ENCODE measurements at regions not wholly inside any gene's neighbourhood (a gene's known extent, or its start where the extent isn't known, plus 50 kb on each side); places are given as distances from the start of the nearest gene placed in this dataset.
A peak's percentile ranks its signal among the peaks of the same experiment; 100 is the strongest.

GRCh38 chr12:90851800-90852718 is 102.9 kb downstream of the CCER1 start:
- DNase-seq (ENCODE audit: low spot score in 2 of 2) (no peak), ATAC-seq (ENCODE audit: low read depth) (no peak)
- Mint-ChIP-seq H3K27ac (no peak overlapping the region), H3K36me3 (no peaks in the 10 kb centered on the region), H3K4me1 (no peaks in the 10 kb centered on the region), H3K4me3 (no peak overlapping the region), H3K27me3 (peaks cover 5% of the 10 kb centered on the region), H3K9me3 (peaks cover 1% of the 10 kb centered on the region)

GRCh38 chr12:90842477-90842876 is 112.5 kb downstream of the CCER1 start:
- Mint-ChIP-seq H3K4me1 (no peaks in the 10 kb centered on the region), H3K36me3 (no peaks in the 10 kb centered on the region), H3K27me3 (peaks cover 7% of the 10 kb centered on the region), H3K4me3 (no peak overlapping the region), H3K9me3 (no peaks in the 10 kb centered on the region), H3K27ac (no peak overlapping the region)
- DNase-seq (ENCODE audit: low spot score in 2 of 2) (no peak), ATAC-seq (ENCODE audit: low read depth) (no peak)

GRCh38 chr12:90841336-90841735 is 113.6 kb downstream of the CCER1 start:
- DNase-seq (ENCODE audit: low spot score in 2 of 2) (no peak), ATAC-seq (ENCODE audit: low read depth) (no peak)
- no peak overlapping the region for H3K27ac Mint-ChIP-seq
- peaks cover 6% of the 10 kb centered on the region for H3K27me3 Mint-ChIP-seq
- H3K9me3 Mint-ChIP-seq: no peaks in the 10 kb centered on the region
- H3K36me3 Mint-ChIP-seq: no peaks in the 10 kb centered on the region
- H3K4me3 Mint-ChIP-seq: no peak overlapping the region
- H3K4me1 Mint-ChIP-seq: no peaks in the 10 kb centered on the region

- ATAC-seq (ENCODE audit: low read depth): no peak
These were observed 115.6 kb downstream of the CCER1 start for GRCh38 chr12:90839346-90839745.

GRCh38 chr12:90836689-90837088 is 118.3 kb downstream of the CCER1 start:
- ATAC-seq (ENCODE audit: low read depth) (no peak), DNase-seq (ENCODE audit: low spot score in 2 of 2) (no peak)
- Mint-ChIP-seq H3K4me3 (no peak overlapping the region), H3K9me3 (no peaks in the 10 kb centered on the region), H3K4me1 (peaks cover 17% of the 10 kb centered on the region), H3K27ac (no peak overlapping the region), H3K27me3 (no peaks in the 10 kb centered on the region), H3K36me3 (no peaks in the 10 kb centered on the region)

More at GRCh38 chr12:90839346-90839745, 115.6 kb downstream of the CCER1 start:
- Mint-ChIP-seq H3K27ac (no peak overlapping the region), H3K36me3 (no peaks in the 10 kb centered on the region), H3K9me3 (no peaks in the 10 kb centered on the region), H3K27me3 (peaks cover 3% of the 10 kb centered on the region), H3K4me1 (no peaks in the 10 kb centered on the region), H3K4me3 (no peak overlapping the region)
- DNase-seq (ENCODE audit: low spot score in 2 of 2): no peak

- no peak for DNase-seq (ENCODE audit: low spot score in 2 of 2)
- H3K27me3 Mint-ChIP-seq: no peaks in the 10 kb centered on the region
These were observed 121.7 kb downstream of the CCER1 start for GRCh38 chr12:90833228-90833627.

GRCh38 chr12:90832427-90832826 is 122.5 kb downstream of the CCER1 start:
- Mint-ChIP-seq H3K4me1 (peaks cover 17% of the 10 kb centered on the region), H3K27me3 (no peaks in the 10 kb centered on the region), H3K4me3 (no peak overlapping the region), H3K36me3 (no peaks in the 10 kb centered on the region), H3K27ac (peak overlapping the region; percentile 2), H3K9me3 (no peaks in the 10 kb centered on the region)
- ATAC-seq (ENCODE audit: low read depth) (peak; percentile 72), DNase-seq (ENCODE audit: low spot score in 2 of 2) (no peak)

More at GRCh38 chr12:90833228-90833627, 121.7 kb downstream of the CCER1 start:
- H3K9me3 Mint-ChIP-seq: no peaks in the 10 kb centered on the region
- peak overlapping the region; percentile 2 for H3K27ac Mint-ChIP-seq
- H3K36me3 Mint-ChIP-seq: no peaks in the 10 kb centered on the region
- H3K4me3 Mint-ChIP-seq: no peak overlapping the region
- H3K4me1 Mint-ChIP-seq: peaks cover 17% of the 10 kb centered on the region
- ATAC-seq (ENCODE audit: low read depth): peak; percentile 34

- H3K27me3 Mint-ChIP-seq: no peaks in the 10 kb centered on the region
- DNase-seq (ENCODE audit: low spot score in 2 of 2): no peak
- H3K4me1 Mint-ChIP-seq: peaks cover 17% of the 10 kb centered on the region
- H3K9me3 Mint-ChIP-seq: no peaks in the 10 kb centered on the region
- no peaks in the 10 kb centered on the region for H3K36me3 Mint-ChIP-seq
- no peak overlapping the region for H3K27ac Mint-ChIP-seq
- H3K4me3 Mint-ChIP-seq: no peak overlapping the region
- ATAC-seq (ENCODE audit: low read depth): no peak
These were observed 123.3 kb downstream of the CCER1 start for GRCh38 chr12:90831712-90832111.

GRCh38 chr12:90829044-90829443 is 125.9 kb downstream of the CCER1 start:
- no peak overlapping the region for H3K4me3 Mint-ChIP-seq
- DNase-seq (ENCODE audit: low spot score in 2 of 2): no peak
- no peak for ATAC-seq (ENCODE audit: low read depth)

GRCh38 chr12:90828621-90829020 is 126.4 kb downstream of the CCER1 start:
- H3K27ac Mint-ChIP-seq: no peak overlapping the region
- H3K4me1 Mint-ChIP-seq: peaks cover 17% of the 10 kb centered on the region
- DNase-seq (ENCODE audit: low spot score in 2 of 2) (no peak), ATAC-seq (ENCODE audit: low read depth) (no peak)
- H3K36me3 Mint-ChIP-seq: no peaks in the 10 kb centered on the region
- H3K4me3 Mint-ChIP-seq: no peak overlapping the region
- peaks cover 3% of the 10 kb centered on the region for H3K27me3 Mint-ChIP-seq
- H3K9me3 Mint-ChIP-seq: no peaks in the 10 kb centered on the region

More at GRCh38 chr12:90829044-90829443, 125.9 kb downstream of the CCER1 start:
- Mint-ChIP-seq H3K4me1 (peaks cover 17% of the 10 kb centered on the region), H3K36me3 (no peaks in the 10 kb centered on the region), H3K27me3 (peaks cover 3% of the 10 kb centered on the region), H3K9me3 (no peaks in the 10 kb centered on the region), H3K27ac (no peak overlapping the region)

- ATAC-seq (ENCODE audit: low read depth) (no peak), DNase-seq (ENCODE audit: low spot score in 2 of 2) (no peak)
- H3K27me3 Mint-ChIP-seq: peaks cover 3% of the 10 kb centered on the region
- no peak overlapping the region for H3K4me3 Mint-ChIP-seq
- no peaks in the 10 kb centered on the region for H3K9me3 Mint-ChIP-seq
- H3K4me1 Mint-ChIP-seq: peaks cover 7% of the 10 kb centered on the region
- no peaks in the 10 kb centered on the region for H3K36me3 Mint-ChIP-seq
- H3K27ac Mint-ChIP-seq: no peak overlapping the region
These were observed 127.4 kb downstream of the CCER1 start for GRCh38 chr12:90827567-90827966.

GRCh38 chr12:90826036-90826435 is 128.9 kb downstream of the CCER1 start:
- Mint-ChIP-seq H3K4me1 (no peaks in the 10 kb centered on the region), H3K9me3 (no peaks in the 10 kb centered on the region), H3K27ac (no peak overlapping the region), H3K27me3 (peaks cover 3% of the 10 kb centered on the region), H3K36me3 (no peaks in the 10 kb centered on the region), H3K4me3 (no peak overlapping the region)
- DNase-seq (ENCODE audit: low spot score in 2 of 2) (no peak), ATAC-seq (ENCODE audit: low read depth) (no peak)

- no peak overlapping the region for H3K27ac Mint-ChIP-seq
- no peaks in the 10 kb centered on the region for H3K9me3 Mint-ChIP-seq
These were observed 131.1 kb downstream of the CCER1 start for GRCh38 chr12:90823859-90824258.

GRCh38 chr12:90819709-90820108 is 135.3 kb downstream of the CCER1 start:
- ATAC-seq (ENCODE audit: low read depth) (no peak), DNase-seq (ENCODE audit: low spot score in 2 of 2) (no peak)
- no peaks in the 10 kb centered on the region for H3K36me3 Mint-ChIP-seq
- no peak overlapping the region for H3K27ac Mint-ChIP-seq
- H3K27me3 Mint-ChIP-seq: peaks cover 1% of the 10 kb centered on the region
- no peaks in the 10 kb centered on the region for H3K4me1 Mint-ChIP-seq
- no peaks in the 10 kb centered on the region for H3K9me3 Mint-ChIP-seq
- no peak overlapping the region for H3K4me3 Mint-ChIP-seq

More at GRCh38 chr12:90823859-90824258, 131.1 kb downstream of the CCER1 start:
- DNase-seq (ENCODE audit: low spot score in 2 of 2) (no peak), ATAC-seq (ENCODE audit: low read depth) (no peak)
- peaks cover 4% of the 10 kb centered on the region for H3K27me3 Mint-ChIP-seq
- H3K4me3 Mint-ChIP-seq: no peak overlapping the region
- no peaks in the 10 kb centered on the region for H3K4me1 Mint-ChIP-seq
- H3K36me3 Mint-ChIP-seq: no peaks in the 10 kb centered on the region
